SK-N-SH treated with all-trans-retinoic acid at 6 μM for 48 hours (cell line): ENCODE measurements at regions not wholly inside any gene's neighbourhood (a gene's known extent, or its start where the extent isn't known, plus 50 kb on each side); places are given as distances from the start of the nearest gene placed in this dataset.

Experiments used
- ATAC-seq: fragments of 200-7000 bp; cut with Tn5 transposase; 3 replicates; pipeline ENCODE4 v1.9.1; 2020; ENCODE audit warnings: mild to moderate bottlenecking, moderate library complexity
- ARNTL ChIP-seq: fragments of 450-650 bp; formaldehyde crosslinking; IDR thresholded peaks from 2 replicates; pipeline ENCODE4 v1.5.0; 2020; ENCODE audit warnings: low read depth, mild to moderate bottlenecking, moderate library complexity, borderline replicate concordance
- BACH2 ChIP-seq: fragments of 250-450 bp; sonication (Bioruptor Pico); IDR thresholded peaks from 2 replicates; pipeline ENCODE4 v1.9.0; 2021; ENCODE audit warnings: mild to moderate bottlenecking, borderline replicate concordance
- CREB5 ChIP-seq: fragments of 250-450 bp; sonication (Bioruptor Pico); IDR thresholded peaks from 2 replicates; pipeline ENCODE4 v1.5.1; 2020; ENCODE audit warnings: low read depth, mild to moderate bottlenecking, moderate library complexity
- CSDC2 ChIP-seq: fragments of 250-450 bp; sonication (Bioruptor Pico); IDR thresholded peaks from 2 replicates; pipeline ENCODE4 v1.5.0; 2020; ENCODE audit warnings: mild to moderate bottlenecking, moderate library complexity
- CSRNP3 ChIP-seq: fragments of 250-450 bp; sonication (Bioruptor Pico); IDR thresholded peaks from 2 replicates; pipeline ENCODE4 v1.5.1; 2021; ENCODE audit warnings: mild to moderate bottlenecking, moderate library complexity
- ESRRG ChIP-seq: fragments of 250-450 bp; sonication (Bioruptor Pico); IDR thresholded peaks from 2 replicates; pipeline ENCODE4 v1.6.1; 2021; ENCODE audit warnings: mild to moderate bottlenecking
- GLIS3 ChIP-seq: fragments of 250-450 bp; sonication (Bioruptor Pico); IDR thresholded peaks from 2 replicates; pipeline ENCODE4 v1.5.0; 2020; ENCODE audit warnings: mild to moderate bottlenecking, moderate library complexity
- ISL1 ChIP-seq: fragments of 250-450 bp; sonication (Bioruptor Pico); IDR thresholded peaks from 2 replicates; pipeline ENCODE4 v2.1.2; 2022; ENCODE audit warnings: mild to moderate bottlenecking, moderate library complexity
- OSR1 ChIP-seq: fragments of 250-450 bp; sonication (Bioruptor Pico); IDR thresholded peaks from 2 replicates; pipeline ENCODE4 v1.8.0; 2022; ENCODE audit warnings: moderate library complexity, mild to moderate bottlenecking, inconsistent platforms
- PPARA ChIP-seq: fragments of 250-450 bp; sonication (Bioruptor Pico); IDR thresholded peaks from 2 replicates; pipeline ENCODE4 v1.5.0; 2020; ENCODE audit warnings: mild to moderate bottlenecking, borderline replicate concordance
- RARB ChIP-seq: fragments of 250-450 bp; sonication (Bioruptor Pico); IDR thresholded peaks from 2 replicates; pipeline ENCODE4 v1.8.0; 2021; ENCODE audit warnings: mild to moderate bottlenecking, moderate library complexity
- TCF4 ChIP-seq: fragments of 250-450 bp; sonication (Bioruptor Pico); IDR thresholded peaks from 2 replicates; pipeline ENCODE4 v1.8.0; 2021; ENCODE audit warnings: mild to moderate bottlenecking, moderate library complexity, borderline replicate concordance
- TOX ChIP-seq: fragments of 250-450 bp; sonication (Bioruptor Pico); IDR thresholded peaks from 2 replicates; pipeline ENCODE4 v1.8.0; 2021; ENCODE audit warnings: mild to moderate bottlenecking, moderate library complexity, borderline replicate concordance
- TSHZ2 ChIP-seq: fragments of 250-450 bp; sonication (Bioruptor Pico); IDR thresholded peaks from 2 replicates; pipeline ENCODE4 v1.5.0; 2020; ENCODE audit warnings: mild to moderate bottlenecking, moderate library complexity
- ZC3H10 ChIP-seq: fragments of 250-450 bp; sonication (Bioruptor Pico); IDR thresholded peaks from 2 replicates; pipeline ENCODE4 v1.5.1; 2021; ENCODE audit warnings: mild to moderate bottlenecking, moderate library complexity
- ZFP3 ChIP-seq: fragments of 250-450 bp; sonication (Bioruptor Pico); IDR thresholded peaks from 2 replicates; pipeline ENCODE4 v1.5.0; 2020; ENCODE audit warnings: mild to moderate bottlenecking, moderate library complexity
- ZFP30 ChIP-seq: fragments of 450-650 bp; formaldehyde crosslinking; IDR thresholded peaks from 2 replicates; pipeline ENCODE4 v1.5.0; 2022; ENCODE audit warnings: mild to moderate bottlenecking, moderate library complexity
- ZNF565 ChIP-seq: fragments of 450-650 bp; formaldehyde crosslinking; conservative IDR thresholded peaks from 2 replicates; pipeline ENCODE4 v1.5.0; 2020; ENCODE audit warnings: low read depth, mild to moderate bottlenecking, moderate library complexity
- ZNF70 ChIP-seq: fragments of 450-650 bp; formaldehyde crosslinking; IDR thresholded peaks from 2 replicates; pipeline ENCODE4 v1.5.0; 2020; ENCODE audit warnings: mild to moderate bottlenecking, moderate library complexity
- ZNF8 ChIP-seq: fragments of 450-650 bp; formaldehyde crosslinking; IDR thresholded peaks from 2 replicates; pipeline ENCODE4 v1.5.0; 2020; ENCODE audit warnings: mild to moderate bottlenecking, moderate library complexity
- TF ChIP-seq, protein P1 (sequence below): fragments of 250-450 bp; sonication (Bioruptor Pico); IDR thresholded peaks from 2 replicates; pipeline ENCODE4 v1.8.0; 2020; ENCODE audit warnings: mild to moderate bottlenecking, moderate library complexity, borderline replicate concordance
- TF ChIP-seq, protein P2 (sequence below): fragments of 250-450 bp; sonication (Bioruptor Pico); IDR thresholded peaks from 2 replicates; pipeline ENCODE4 v1.8.0; 2021; ENCODE audit warnings: low read depth, mild to moderate bottlenecking, moderate library complexity, borderline replicate concordance

- ATAC-seq: peak; percentile 88
- TF ChIP-seq ESRRG: no peak
- TF ChIP-seq CSDC2 (CRISPR knock-in tag): no peak
- TF ChIP-seq ZNF70 (CRISPR knock-in tag): no peak
- TF ChIP-seq TOX (CRISPR knock-in tag): 0 out of 2 replicates have a peak, but pooled peaks have one; percentile 64
Measured at GRCh38 chr12:126112141-126112540, 1046.9 kb downstream of the AACS start.

- peak; percentile 70 for ATAC-seq
- TF ChIP-seq ZNF565 (CRISPR knock-in tag) (no peak), CREB5 (CRISPR knock-in tag) (no peak), CSDC2 (CRISPR knock-in tag) (no peak), ZFP30 (CRISPR knock-in tag) (no peak), ZNF70 (CRISPR knock-in tag) (no peak), BACH2 (CRISPR knock-in tag) (no peak), RARB (CRISPR knock-in tag) (no peak), ARNTL (no peak), CSRNP3 (no peak), TSHZ2 (CRISPR knock-in tag) (no peak), ZFP3 (CRISPR knock-in tag) (no peak), GLIS3 (CRISPR knock-in tag) (no peak), TCF4 (CRISPR knock-in tag) (no peak), ZNF8 (CRISPR knock-in tag) (no peak), ISL1 (CRISPR knock-in tag) (no peak), PPARA (CRISPR knock-in tag) (no peak), OSR1 (CRISPR knock-in tag) (no peak), ZC3H10 (CRISPR knock-in tag) (no peak), ESRRG (no peak)
- TF ChIP-seq, protein P1, sequence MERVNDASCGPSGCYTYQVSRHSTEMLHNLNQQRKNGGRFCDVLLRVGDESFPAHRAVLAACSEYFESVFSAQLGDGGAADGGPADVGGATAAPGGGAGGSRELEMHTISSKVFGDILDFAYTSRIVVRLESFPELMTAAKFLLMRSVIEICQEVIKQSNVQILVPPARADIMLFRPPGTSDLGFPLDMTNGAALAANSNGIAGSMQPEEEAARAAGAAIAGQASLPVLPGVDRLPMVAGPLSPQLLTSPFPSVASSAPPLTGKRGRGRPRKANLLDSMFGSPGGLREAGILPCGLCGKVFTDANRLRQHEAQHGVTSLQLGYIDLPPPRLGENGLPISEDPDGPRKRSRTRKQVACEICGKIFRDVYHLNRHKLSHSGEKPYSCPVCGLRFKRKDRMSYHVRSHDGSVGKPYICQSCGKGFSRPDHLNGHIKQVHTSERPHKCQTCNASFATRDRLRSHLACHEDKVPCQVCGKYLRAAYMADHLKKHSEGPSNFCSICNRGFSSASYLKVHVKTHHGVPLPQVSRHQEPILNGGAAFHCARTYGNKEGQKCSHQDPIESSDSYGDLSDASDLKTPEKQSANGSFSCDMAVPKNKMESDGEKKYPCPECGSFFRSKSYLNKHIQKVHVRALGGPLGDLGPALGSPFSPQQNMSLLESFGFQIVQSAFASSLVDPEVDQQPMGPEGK (CRISPR knock-in tag): no peak
Measured at GRCh38 chr12:126112849-126113248, 1047.6 kb downstream of the AACS start.

DNA sequence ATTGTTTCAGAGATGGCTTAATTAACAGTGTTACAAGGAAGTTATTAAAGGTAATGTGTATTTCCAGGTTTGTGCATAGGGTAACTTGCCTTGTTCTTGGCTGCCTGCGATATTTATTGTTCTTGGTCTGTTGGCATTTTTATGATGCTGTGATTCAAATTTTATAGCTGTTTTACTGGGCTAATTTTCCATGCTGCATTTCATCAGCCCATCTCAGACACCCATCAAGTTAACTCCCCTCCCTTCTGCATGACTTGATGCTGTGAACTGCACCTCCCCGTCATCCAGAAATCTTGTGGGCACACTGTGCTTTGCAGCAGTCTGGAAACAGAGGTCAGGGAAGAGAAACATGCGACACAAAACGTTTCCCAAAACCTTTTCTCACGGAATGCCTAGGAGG lies 1049.2 kb downstream of the AACS start:
- no peak for ATAC-seq
- TF ChIP-seq PPARA (CRISPR knock-in tag): no peak
- no peak for TF ChIP-seq ZFP3 (CRISPR knock-in tag)
- TF ChIP-seq ZC3H10 (CRISPR knock-in tag): no peak

DNA sequence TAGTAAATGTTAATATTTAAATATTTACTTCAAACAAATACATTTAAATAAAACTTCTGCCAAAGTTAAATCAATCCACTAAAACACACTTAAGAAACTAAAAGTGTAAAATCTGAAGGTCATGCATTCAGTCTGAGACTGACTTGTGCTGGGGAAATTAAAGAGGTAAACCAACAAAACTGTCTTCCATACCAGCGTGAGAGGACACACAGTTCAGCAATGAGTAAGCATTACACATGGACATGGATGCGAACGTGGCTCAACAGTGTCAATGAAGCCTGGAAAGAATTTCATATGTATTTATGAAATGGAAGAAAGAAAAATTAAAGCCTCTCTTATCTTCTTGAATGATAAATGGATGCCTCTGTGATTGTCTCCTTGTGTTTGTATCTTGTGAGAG lies 1052.3 kb downstream of the AACS start:
- ATAC-seq: no peak
- no peak for TF ChIP-seq PPARA (CRISPR knock-in tag)
- no peak for TF ChIP-seq CSRNP3
- no peak for TF ChIP-seq ZFP30 (CRISPR knock-in tag)
- no peak for TF ChIP-seq ZFP3 (CRISPR knock-in tag)
- TF ChIP-seq, protein P1 (CRISPR knock-in tag): no peak
- no peak for TF ChIP-seq BACH2 (CRISPR knock-in tag)
- no peak for TF ChIP-seq ZNF565 (CRISPR knock-in tag)
- no peak for TF ChIP-seq ZNF70 (CRISPR knock-in tag)
- TF ChIP-seq ISL1 (CRISPR knock-in tag): no peak
- TF ChIP-seq, protein P2, sequence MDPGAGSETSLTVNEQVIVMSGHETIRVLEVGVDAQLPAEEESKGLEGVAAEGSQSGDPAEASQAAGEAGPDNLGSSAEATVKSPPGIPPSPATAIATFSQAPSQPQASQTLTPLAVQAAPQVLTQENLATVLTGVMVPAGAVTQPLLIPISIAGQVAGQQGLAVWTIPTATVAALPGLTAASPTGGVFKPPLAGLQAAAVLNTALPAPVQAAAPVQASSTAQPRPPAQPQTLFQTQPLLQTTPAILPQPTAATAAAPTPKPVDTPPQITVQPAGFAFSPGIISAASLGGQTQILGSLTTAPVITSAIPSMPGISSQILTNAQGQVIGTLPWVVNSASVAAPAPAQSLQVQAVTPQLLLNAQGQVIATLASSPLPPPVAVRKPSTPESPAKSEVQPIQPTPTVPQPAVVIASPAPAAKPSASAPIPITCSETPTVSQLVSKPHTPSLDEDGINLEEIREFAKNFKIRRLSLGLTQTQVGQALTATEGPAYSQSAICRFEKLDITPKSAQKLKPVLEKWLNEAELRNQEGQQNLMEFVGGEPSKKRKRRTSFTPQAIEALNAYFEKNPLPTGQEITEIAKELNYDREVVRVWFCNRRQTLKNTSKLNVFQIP: no peak
- TF ChIP-seq RARB (CRISPR knock-in tag): no peak
